DOHH2 (cell line): ENCODE measurements at regions not wholly inside any gene's neighbourhood (a gene's known extent, or its start where the extent isn't known, plus 50 kb on each side); places are given as distances from the start of the nearest gene placed in this dataset.

Experiments
- H3F3A ChIP-seq: fragments of 200-600 bp; sonication (generic), shearing (Covaris generic); 2 replicates; pipeline ENCODE4 v1.6.0; 2016; ENCODE audit warnings: antibody characterized with exemption, mild to moderate bottlenecking; ENCODE audit not compliant: control insufficient read depth, insufficient read depth
- H3K27ac ChIP-seq: fragments of 200-600 bp; sonication (generic); 2 replicates; pipeline ENCODE4 v1.5.1; 2014; ENCODE audit warnings: low read depth, mild to moderate bottlenecking, low read length, moderate library complexity
- H3K27me3 ChIP-seq: fragments of 200-600 bp; sonication (generic); 2 replicates; pipeline ENCODE4 v1.6.1; 2014; ENCODE audit warnings: mild to moderate bottlenecking, low read length, mixed read lengths; ENCODE audit not compliant: control insufficient read depth
- H3K36me3 ChIP-seq: fragments of 200-600 bp; sonication (generic); 2 replicates; pipeline ENCODE4 v1.6.1; 2014; ENCODE audit warnings: mild to moderate bottlenecking, low read length, moderate library complexity, mixed read lengths; ENCODE audit not compliant: control insufficient read depth
- H3K4me1 ChIP-seq: fragments of 200-600 bp; sonication (generic); 2 replicates; pipeline ENCODE4 v1.6.1; 2014; ENCODE audit warnings: mild to moderate bottlenecking, low read length, mixed read lengths; ENCODE audit not compliant: control insufficient read depth
- H3K4me2 ChIP-seq: fragments of 200-600 bp; sonication (generic); 2 replicates; pipeline ENCODE4 v1.6.0; 2014; ENCODE audit warnings: mild to moderate bottlenecking, low read length, moderate library complexity
- H3K4me3 ChIP-seq: fragments of 200-600 bp; sonication (generic); 2 replicates; pipeline ENCODE4 v1.5.1; 2014; ENCODE audit warnings: mild to moderate bottlenecking, low read length, mixed read lengths
- H3K79me2 ChIP-seq: fragments of 200-600 bp; sonication (generic); 2 replicates; pipeline ENCODE4 v1.6.1; 2014; ENCODE audit warnings: mild to moderate bottlenecking, low read length, mixed read lengths; ENCODE audit not compliant: control insufficient read depth
- H3K9me2 ChIP-seq: fragments of 200-600 bp; sonication (generic); replicated peaks from 2 replicates; pipeline ENCODE4 v1.6.1; 2014; ENCODE audit warnings: mild to moderate bottlenecking, low read length, mixed read lengths; ENCODE audit not compliant: control insufficient read depth
- H3K9me3 ChIP-seq: fragments of 200-600 bp; sonication (generic); 2 replicates; pipeline ENCODE4 v1.6.1; 2014; ENCODE audit warnings: antibody characterized with exemption, low read length, mixed read lengths; ENCODE audit not compliant: control insufficient read depth, insufficient read depth
- H4K20me1 ChIP-seq: fragments of 200-600 bp; sonication (generic); 2 replicates; pipeline ENCODE4 v1.6.0; 2014; ENCODE audit warnings: low read depth, mild to moderate bottlenecking, antibody characterized with exemption, low read length, moderate library complexity; ENCODE audit not compliant: control insufficient read depth, insufficient read depth
- EZH2phosphoT487 ChIP-seq: fragments of 200-600 bp; sonication (generic); IDR thresholded peaks from 2 replicates; pipeline ENCODE4 v1.6.1; 2017; ENCODE audit warnings: borderline replicate concordance, mild to moderate bottlenecking, antibody characterized with exemption, low read length, moderate library complexity, mixed read lengths
- TF ChIP-seq, protein P1 (sequence below): fragments of 200-600 bp; sonication (generic); IDR thresholded peaks from one replicate; pipeline ENCODE4 v1.5.1; 2014; ENCODE audit warnings: antibody characterized with exemption, mild to moderate bottlenecking, low read depth, low read length; ENCODE audit not compliant: poor library complexity, severe bottlenecking

DNA sequence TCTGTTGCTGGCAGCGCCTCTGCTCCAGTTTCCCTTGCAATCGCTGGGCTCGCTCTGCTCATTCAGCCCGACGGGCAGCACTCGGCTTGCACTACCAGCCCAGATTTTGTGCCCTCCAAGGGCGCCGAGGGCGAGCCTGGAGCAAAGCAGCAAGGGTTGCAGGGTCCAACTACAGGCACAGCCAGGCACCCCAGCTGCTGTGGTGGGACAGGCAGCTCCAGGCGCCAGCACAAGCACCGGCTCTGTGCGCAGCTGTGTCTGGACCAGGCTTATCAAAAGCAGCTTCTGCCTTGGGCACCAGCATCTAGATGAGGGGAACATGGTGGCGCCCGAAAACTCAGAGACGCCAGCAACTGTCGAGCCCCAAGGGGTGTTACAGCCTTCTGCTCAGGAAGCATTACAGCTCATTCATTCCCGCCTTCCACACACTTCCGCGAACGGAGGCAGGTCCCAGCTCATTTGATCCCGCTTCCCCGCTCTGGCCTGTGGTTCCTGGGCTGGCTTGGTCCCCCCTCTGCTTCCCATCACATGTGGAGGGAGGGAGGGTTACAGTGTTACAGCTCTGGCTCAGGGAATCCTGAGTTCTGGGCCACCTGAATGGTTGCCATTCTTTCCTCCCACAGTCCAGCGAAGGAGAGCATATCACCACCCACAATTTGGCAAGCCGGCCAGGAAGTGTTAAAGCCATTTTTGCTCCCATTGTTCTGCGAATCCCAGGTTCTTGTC lies 409.9 kb upstream of the ALCAM start:
- no peak for TF ChIP-seq EZH2phosphoT487
- TF ChIP-seq, protein P1, sequence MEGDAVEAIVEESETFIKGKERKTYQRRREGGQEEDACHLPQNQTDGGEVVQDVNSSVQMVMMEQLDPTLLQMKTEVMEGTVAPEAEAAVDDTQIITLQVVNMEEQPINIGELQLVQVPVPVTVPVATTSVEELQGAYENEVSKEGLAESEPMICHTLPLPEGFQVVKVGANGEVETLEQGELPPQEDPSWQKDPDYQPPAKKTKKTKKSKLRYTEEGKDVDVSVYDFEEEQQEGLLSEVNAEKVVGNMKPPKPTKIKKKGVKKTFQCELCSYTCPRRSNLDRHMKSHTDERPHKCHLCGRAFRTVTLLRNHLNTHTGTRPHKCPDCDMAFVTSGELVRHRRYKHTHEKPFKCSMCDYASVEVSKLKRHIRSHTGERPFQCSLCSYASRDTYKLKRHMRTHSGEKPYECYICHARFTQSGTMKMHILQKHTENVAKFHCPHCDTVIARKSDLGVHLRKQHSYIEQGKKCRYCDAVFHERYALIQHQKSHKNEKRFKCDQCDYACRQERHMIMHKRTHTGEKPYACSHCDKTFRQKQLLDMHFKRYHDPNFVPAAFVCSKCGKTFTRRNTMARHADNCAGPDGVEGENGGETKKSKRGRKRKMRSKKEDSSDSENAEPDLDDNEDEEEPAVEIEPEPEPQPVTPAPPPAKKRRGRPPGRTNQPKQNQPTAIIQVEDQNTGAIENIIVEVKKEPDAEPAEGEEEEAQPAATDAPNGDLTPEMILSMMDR: no peak
- Histone ChIP-seq H3K4me3 (no peak overlapping the region), H3K79me2 (no peaks in the 10 kb centered on the region), H3F3A (no peaks in the 10 kb centered on the region), H3K9me2 (no peaks in the 10 kb centered on the region; the same call in 1 of the 2 replicates), H3K9me3 (no peaks in the 10 kb centered on the region), H3K36me3 (no peaks in the 10 kb centered on the region), H3K4me2 (no peak overlapping the region), H3K27ac (no peak overlapping the region), H3K27me3 (no peaks in the 10 kb centered on the region), H3K4me1 (no peaks in the 10 kb centered on the region), H4K20me1 (no peaks in the 10 kb centered on the region)

DNA sequence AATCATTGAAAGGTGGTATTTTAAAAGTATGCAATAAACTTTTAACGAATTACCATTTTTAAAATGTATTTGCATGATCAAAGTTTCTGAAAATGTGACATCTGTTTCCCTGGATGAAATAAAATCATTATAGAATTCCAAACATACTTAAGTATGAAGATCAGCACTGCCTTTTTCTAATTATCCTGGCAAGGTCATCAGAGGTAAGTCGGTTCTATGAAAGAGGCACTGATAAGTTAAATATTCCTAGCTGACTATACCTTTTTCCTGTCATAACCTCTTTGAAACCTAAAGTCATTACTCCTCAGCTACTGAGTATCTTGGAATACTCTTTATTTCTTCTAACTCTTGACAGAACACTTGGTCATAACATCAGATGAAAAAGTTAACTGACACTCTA lies 406.1 kb upstream of the ALCAM start:
- H3K4me1 ChIP-seq: no peaks in the 10 kb centered on the region
- no peaks in the 10 kb centered on the region for H3F3A ChIP-seq
- no peaks in the 10 kb centered on the region for H3K9me3 ChIP-seq
- no peak overlapping the region for H3K4me3 ChIP-seq
- H3K79me2 ChIP-seq: no peaks in the 10 kb centered on the region
- H3K36me3 ChIP-seq: no peaks in the 10 kb centered on the region
- H3K4me2 ChIP-seq: no peak overlapping the region
- TF ChIP-seq, protein P1: no peak
- H4K20me1 ChIP-seq: no peaks in the 10 kb centered on the region
- H3K27me3 ChIP-seq: no peaks in the 10 kb centered on the region
- no peaks in the 10 kb centered on the region for H3K9me2 ChIP-seq
- no peak overlapping the region for H3K27ac ChIP-seq

DNA sequence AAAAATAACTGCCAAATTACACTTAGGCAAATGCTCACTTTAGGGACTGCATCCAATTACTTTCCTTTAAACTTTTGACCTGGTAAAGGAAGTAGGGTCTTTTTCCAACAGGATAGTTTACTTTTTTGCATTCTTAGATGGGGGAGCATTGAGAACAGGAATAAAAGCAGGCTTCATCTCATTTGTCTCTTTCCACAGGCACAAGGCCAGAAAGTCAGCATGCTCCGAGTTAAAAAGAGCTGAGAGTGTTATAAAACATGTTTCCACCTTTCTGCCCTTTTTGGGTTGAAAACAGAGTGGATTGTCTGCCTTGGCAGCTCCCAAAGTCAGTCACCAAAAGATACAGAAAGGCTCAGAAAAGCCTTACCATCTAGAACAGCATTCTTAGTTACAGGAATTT lies 404.9 kb upstream of the ALCAM start:
- TF ChIP-seq EZH2phosphoT487: no peak
- TF ChIP-seq, protein P1: no peak
- no peaks in the 10 kb centered on the region for H3F3A ChIP-seq
- H3K27me3 ChIP-seq: no peaks in the 10 kb centered on the region
- no peaks in the 10 kb centered on the region for H3K36me3 ChIP-seq
- H3K4me1 ChIP-seq: no peaks in the 10 kb centered on the region
- H3K79me2 ChIP-seq: no peaks in the 10 kb centered on the region
- H3K9me2 ChIP-seq: no peaks in the 10 kb centered on the region
- H3K9me3 ChIP-seq: no peaks in the 10 kb centered on the region
- no peaks in the 10 kb centered on the region for H4K20me1 ChIP-seq
- H3K4me3 ChIP-seq: no peak overlapping the region
- H3K4me2 ChIP-seq: no peak overlapping the region
- H3K27ac ChIP-seq: no peak overlapping the region
